ENCODE measurements at regions not wholly inside any gene's neighbourhood (a gene's known extent, or its start where the extent isn't known, plus 50 kb on each side); places are given as distances from the start of the nearest gene placed in this dataset.

DNA sequence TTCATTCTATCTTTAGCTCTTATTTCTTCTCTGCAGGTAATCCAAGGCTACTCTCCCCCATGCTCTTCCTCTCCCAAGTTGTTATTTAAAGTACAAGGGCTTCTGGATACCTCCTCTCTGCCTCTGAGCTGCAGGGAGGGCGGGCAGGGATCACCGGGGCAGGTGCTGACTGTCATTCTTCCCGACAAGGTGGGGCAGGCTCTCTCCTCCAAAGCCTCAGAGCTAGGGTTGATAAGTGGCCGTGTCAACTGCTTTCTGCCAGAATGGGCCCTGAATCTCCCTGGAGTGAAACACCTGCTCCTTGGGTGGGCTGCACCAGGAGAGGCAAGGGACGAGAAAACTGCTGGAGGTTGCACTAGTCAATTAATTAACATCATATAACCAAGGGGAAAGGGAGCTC is 250.3 kb downstream of the SLC4A3 start:
- Histone ChIP-seq H3K4ac (ENCODE audit: low read length) (no peak overlapping the region), H2AK5ac (ENCODE audit: low read depth, low read length) (no peak overlapping the region), H3K4me1 (ENCODE audit: control insufficient read depth in 2 of 2, insufficient read depth in 1 of 2, low read depth in 1 of 2, low read length in 2 of 2) (no peaks in the 10 kb centered on the region), H3K23ac (ENCODE audit: low read depth, low read length, poor library complexity) (no peak overlapping the region), H2BK12ac (ENCODE audit: low read length) (no peak overlapping the region), H4K91ac (ENCODE audit: low read depth, low read length, poor library complexity) (no peak overlapping the region), H4K8ac (ENCODE audit: low read depth, low read length) (no peak overlapping the region), H3K18ac (ENCODE audit: low read length) (no peak overlapping the region), H3K4me3 (ENCODE audit: low read length in 2 of 2) (no peak overlapping the region), H3K14ac (ENCODE audit: low read length) (no peak overlapping the region), H2BK15ac (ENCODE audit: low read length) (no peak overlapping the region), H2BK120ac (ENCODE audit: low read depth, low read length) (no peak overlapping the region), H3K4me2 (ENCODE audit: insufficient read depth, low read length, poor library complexity, severe bottlenecking) (no peak overlapping the region), H3K27ac (replicated peaks; ENCODE audit: low read length) (no peak overlapping the region), H3K9ac (ENCODE audit: low read depth, low read length, poor library complexity) (no peak overlapping the region), H2BK5ac (ENCODE audit: low read length) (no peak overlapping the region), H3K27me3 (ENCODE audit: control insufficient read depth in 3 of 3, insufficient read depth in 3 of 3, low read depth in 1 of 3, low read length in 3 of 3) (no peaks in the 10 kb centered on the region), H3K36me3 (replicated peaks in 1 of 2; ENCODE audit: control insufficient read depth in 2 of 2, insufficient read depth in 2 of 2, low read length in 2 of 2) (no peaks in the 10 kb centered on the region), H2AFZ (ENCODE audit: low read length) (no peak overlapping the region), H3K9me3 (replicated peaks in 1 of 2; ENCODE audit: control insufficient read depth in 2 of 2, insufficient read depth in 1 of 2, low read depth in 1 of 2, low read length in 2 of 2) (peaks cover 0 to 2% of the 10 kb centered on the region in 2 donors), H3K79me1 (ENCODE audit: low read depth, low read length) (no peaks in the 10 kb centered on the region)
- DNase-seq (ENCODE audit: low spot score): no peak
- WGBS, 2 donors (ENCODE audit: extremely low coverage in 2 of 2, insufficient read length in 2 of 2, insufficient replicate concordance in 1 of 2): no CpG with 5 or more reads among the region's 5 CpGs

DNA sequence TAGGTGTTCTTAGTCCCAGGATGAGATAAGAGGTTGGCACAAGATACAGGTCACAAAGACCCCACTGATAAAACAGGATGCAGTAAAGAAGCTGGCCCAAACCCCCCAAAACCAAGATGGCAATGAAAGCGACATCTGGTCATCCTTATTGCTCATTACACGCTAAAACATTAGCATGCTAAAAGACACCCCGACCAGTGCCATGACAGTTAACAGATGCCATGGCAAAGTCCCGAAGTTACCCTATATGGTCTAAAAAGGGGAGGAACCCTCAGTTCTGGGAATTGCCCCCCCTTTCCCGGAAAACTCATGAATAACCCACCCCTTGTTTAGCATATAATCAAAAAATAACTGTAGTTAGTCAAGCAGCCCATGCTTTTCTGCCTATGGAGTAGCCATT is 251.1 kb downstream of the SLC4A3 start:
- Histone ChIP-seq H3K18ac (ENCODE audit: low read length) (no peak overlapping the region), H3K27me3 (ENCODE audit: control insufficient read depth in 3 of 3, insufficient read depth in 3 of 3, low read depth in 1 of 3, low read length in 3 of 3) (no peaks in the 10 kb centered on the region), H3K9ac (ENCODE audit: low read depth, low read length, poor library complexity) (no peak overlapping the region), H3K4me1 (ENCODE audit: control insufficient read depth in 2 of 2, insufficient read depth in 1 of 2, low read depth in 1 of 2, low read length in 2 of 2) (no peaks in the 10 kb centered on the region), H3K23ac (ENCODE audit: low read depth, low read length, poor library complexity) (no peak overlapping the region), H3K9me3 (replicated peaks in 1 of 2; ENCODE audit: control insufficient read depth in 2 of 2, insufficient read depth in 1 of 2, low read depth in 1 of 2, low read length in 2 of 2) (peaks cover 0 to 2% of the 10 kb centered on the region in 2 donors), H3K27ac (replicated peaks; ENCODE audit: low read length) (no peak overlapping the region), H2BK15ac (ENCODE audit: low read length) (no peak overlapping the region), H3K4me3 (ENCODE audit: low read length in 2 of 2) (no peak overlapping the region), H3K4ac (ENCODE audit: low read length) (no peak overlapping the region), H3K14ac (ENCODE audit: low read length) (no peak overlapping the region), H2BK12ac (ENCODE audit: low read length) (no peak overlapping the region), H4K91ac (ENCODE audit: low read depth, low read length, poor library complexity) (no peak overlapping the region), H2BK5ac (ENCODE audit: low read length) (no peak overlapping the region), H3K79me1 (ENCODE audit: low read depth, low read length) (no peaks in the 10 kb centered on the region), H2BK120ac (ENCODE audit: low read depth, low read length) (no peak overlapping the region), H4K8ac (ENCODE audit: low read depth, low read length) (no peak overlapping the region), H2AFZ (ENCODE audit: low read length) (no peak overlapping the region), H2AK5ac (ENCODE audit: low read depth, low read length) (no peak overlapping the region), H3K36me3 (replicated peaks in 1 of 2; ENCODE audit: control insufficient read depth in 2 of 2, insufficient read depth in 2 of 2, low read length in 2 of 2) (no peaks in the 10 kb centered on the region), H3K4me2 (ENCODE audit: insufficient read depth, low read length, poor library complexity, severe bottlenecking) (no peak overlapping the region)
- DNase-seq (ENCODE audit: low spot score): no peak
- no CpG with 5 or more reads among the region's 5 CpGs for WGBS, 2 donors (ENCODE audit: extremely low coverage in 2 of 2, insufficient read length in 2 of 2, insufficient replicate concordance in 1 of 2)

DNA sequence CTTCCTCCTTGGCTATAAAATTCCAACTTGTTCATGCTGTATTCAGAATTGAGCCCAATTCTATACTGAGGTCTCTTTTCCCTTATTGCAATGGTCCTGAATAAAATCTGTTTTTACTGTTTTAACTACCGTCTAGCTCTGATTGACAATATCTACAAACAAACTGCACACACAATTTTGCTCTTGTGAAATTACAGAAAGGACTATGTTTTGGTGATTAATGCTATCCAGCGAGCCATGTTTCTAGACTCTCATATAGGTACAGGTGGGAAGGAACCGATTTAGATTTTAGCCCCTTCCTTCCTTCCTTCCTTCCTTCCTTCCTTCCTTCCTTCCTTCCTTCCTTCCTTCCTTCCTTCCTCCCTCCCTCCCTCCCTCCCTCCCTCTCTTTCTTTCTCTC is 254.4 kb downstream of the SLC4A3 start:
- Histone ChIP-seq H2BK12ac (ENCODE audit: low read length) (no peak overlapping the region), H3K27ac (replicated peaks; ENCODE audit: low read length) (no peak overlapping the region), H3K4me1 (ENCODE audit: control insufficient read depth in 2 of 2, insufficient read depth in 1 of 2, low read depth in 1 of 2, low read length in 2 of 2) (no peaks in the 10 kb centered on the region), H3K36me3 (replicated peaks in 1 of 2; ENCODE audit: control insufficient read depth in 2 of 2, insufficient read depth in 2 of 2, low read length in 2 of 2) (no peaks in the 10 kb centered on the region), H2BK5ac (ENCODE audit: low read length) (no peak overlapping the region), H3K9ac (ENCODE audit: low read depth, low read length, poor library complexity) (no peak overlapping the region), H3K27me3 (ENCODE audit: control insufficient read depth in 3 of 3, insufficient read depth in 3 of 3, low read depth in 1 of 3, low read length in 3 of 3) (no peaks in the 10 kb centered on the region), H3K23ac (ENCODE audit: low read depth, low read length, poor library complexity) (no peak overlapping the region), H4K8ac (ENCODE audit: low read depth, low read length) (no peak overlapping the region), H3K4me2 (ENCODE audit: insufficient read depth, low read length, poor library complexity, severe bottlenecking) (no peak overlapping the region), H3K79me1 (ENCODE audit: low read depth, low read length) (no peaks in the 10 kb centered on the region), H3K18ac (ENCODE audit: low read length) (no peak overlapping the region), H3K4me3 (ENCODE audit: low read length in 2 of 2) (no peak overlapping the region), H3K14ac (ENCODE audit: low read length) (no peak overlapping the region), H2AK5ac (ENCODE audit: low read depth, low read length) (no peak overlapping the region), H3K4ac (ENCODE audit: low read length) (no peak overlapping the region), H4K91ac (ENCODE audit: low read depth, low read length, poor library complexity) (no peak overlapping the region), H2AFZ (ENCODE audit: low read length) (no peak overlapping the region), H2BK15ac (ENCODE audit: low read length) (no peak overlapping the region), H3K9me3 (replicated peaks in 1 of 2; ENCODE audit: control insufficient read depth in 2 of 2, insufficient read depth in 1 of 2, low read depth in 1 of 2, low read length in 2 of 2) (no peaks in the 10 kb centered on the region), H2BK120ac (ENCODE audit: low read depth, low read length) (no peak overlapping the region)
- no CpG with 5 or more reads among the region's 3 CpGs for WGBS, 2 donors (ENCODE audit: extremely low coverage in 2 of 2, insufficient read length in 2 of 2, insufficient replicate concordance in 1 of 2)
- DNase-seq (ENCODE audit: low spot score): no peak

DNA sequence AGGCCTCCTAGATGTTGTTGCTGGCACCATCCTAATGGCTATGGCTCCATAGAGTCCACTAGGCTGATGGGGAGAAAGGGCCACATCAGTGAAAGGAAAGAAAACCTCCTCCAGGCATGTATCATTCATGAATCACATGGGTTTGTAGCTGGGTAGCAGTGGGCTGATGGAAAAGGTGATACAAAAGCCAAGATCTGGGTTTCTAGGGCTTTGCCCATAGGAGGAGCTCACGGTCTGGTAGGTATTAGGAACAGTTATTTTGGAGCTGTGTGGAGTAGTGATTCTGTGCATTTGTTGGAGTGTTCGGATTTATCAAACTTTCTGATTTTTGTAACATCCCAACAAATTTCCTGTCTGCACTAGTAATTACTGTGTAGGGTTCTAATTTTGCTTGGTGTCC is 259.2 kb downstream of the SLC4A3 start:
- H4K8ac ChIP-seq (ENCODE audit: low read depth, low read length): no peak overlapping the region
- H3K4me1 ChIP-seq (ENCODE audit: control insufficient read depth in 2 of 2, insufficient read depth in 1 of 2, low read depth in 1 of 2, low read length in 2 of 2): peaks cover 0 to 1% of the 10 kb centered on the region in 2 donors
- no peaks in the 10 kb centered on the region for H3K27me3 ChIP-seq (ENCODE audit: control insufficient read depth in 3 of 3, insufficient read depth in 3 of 3, low read depth in 1 of 3, low read length in 3 of 3)
- H2AFZ ChIP-seq (ENCODE audit: low read length): no peak overlapping the region
- no peak overlapping the region for H3K4ac ChIP-seq (ENCODE audit: low read length)
- no peak for DNase-seq (ENCODE audit: low spot score)
- no peak overlapping the region for H3K4me2 ChIP-seq (ENCODE audit: insufficient read depth, low read length, poor library complexity, severe bottlenecking)
- no CpG with 5 or more reads among the region's 2 CpGs for WGBS, 2 donors (ENCODE audit: extremely low coverage in 2 of 2, insufficient read length in 2 of 2, insufficient replicate concordance in 1 of 2)
- H4K91ac ChIP-seq (ENCODE audit: low read depth, low read length, poor library complexity): no peak overlapping the region
- H2BK120ac ChIP-seq (ENCODE audit: low read depth, low read length): no peak overlapping the region
- no peaks in the 10 kb centered on the region for H3K36me3 ChIP-seq (replicated peaks in 1 of 2; ENCODE audit: control insufficient read depth in 2 of 2, insufficient read depth in 2 of 2, low read length in 2 of 2)
- no peaks in the 10 kb centered on the region for H3K79me1 ChIP-seq (ENCODE audit: low read depth, low read length)
- H2BK15ac ChIP-seq (ENCODE audit: low read length): no peak overlapping the region
- H2AK5ac ChIP-seq (ENCODE audit: low read depth, low read length): no peak overlapping the region
- no peak overlapping the region for H3K18ac ChIP-seq (ENCODE audit: low read length)
- no peak overlapping the region for H2BK12ac ChIP-seq (ENCODE audit: low read length)
- no peak overlapping the region for H3K23ac ChIP-seq (ENCODE audit: low read depth, low read length, poor library complexity)
- no peak overlapping the region for H3K14ac ChIP-seq (ENCODE audit: low read length)
- no peak overlapping the region for H3K9ac ChIP-seq (ENCODE audit: low read depth, low read length, poor library complexity)
- no peak overlapping the region for H3K27ac ChIP-seq (replicated peaks; ENCODE audit: low read length)
- H3K4me3 ChIP-seq (ENCODE audit: low read length in 2 of 2): no peak overlapping the region
- H3K9me3 ChIP-seq (replicated peaks in 1 of 2; ENCODE audit: control insufficient read depth in 2 of 2, insufficient read depth in 1 of 2, low read depth in 1 of 2, low read length in 2 of 2): no peaks in the 10 kb centered on the region
- no peak overlapping the region for H2BK5ac ChIP-seq (ENCODE audit: low read length)

Measured in neuronal stem cell (in vitro differentiated cells).